Right lobe of liver (tissue), 4 donors: ENCODE measurements at regions not wholly inside any gene's neighbourhood (a gene's known extent, or its start where the extent isn't known, plus 50 kb on each side); places are given as distances from the start of the nearest gene placed in this dataset.

ENCODE experiments used
- CTCF ChIP-seq, 4 donors: fragments of 200-600 bp in 3 of 4; fragments of 450-650 bp in 1 of 4; IDR thresholded peaks; one replicate each; pipeline versions ENCODE4 v1.5.1 to v1.8.0; 2016 to 2022; ENCODE audit warnings: antibody characterized with exemption in 4 of 4, mild to moderate bottlenecking in 2 of 4
- POLR2A ChIP-seq: fragments of 450-650 bp; IDR thresholded peaks from one replicate; pipeline ENCODE4 v1.6.1; 2017; ENCODE audit warnings: antibody characterized with exemption, mild to moderate bottlenecking
- donor health status: DM: no; HTN: no; CAD: no.
- donor health status: DM: no; HTN: no; CAD: no.
- donor health status: DM: no; HTN: yes; CAD: no.

GRCh38 chr1:18043871-18044270 lies 63.7 kb upstream of the IGSF21 start:
- TF ChIP-seq CTCF (IDR thresholded peaks at IDR 0.05) (no peak), POLR2A (no peak)
